ENCODE measurements at regions not wholly inside any gene's neighbourhood (a gene's known extent, or its start where the extent isn't known, plus 50 kb on each side); places are given as distances from the start of the nearest gene placed in this dataset.
"Not testable (repeated sequence)": the region's sequence is repeated elsewhere in the genome, so short reads cannot be mapped to it uniquely, and the experiment has no call there.

- no peak overlapping the region for H3K4me3 ChIP-seq (ENCODE audit: low read length in 2 of 2)
- no peaks in the 10 kb centered on the region for H3K4me1 ChIP-seq (ENCODE audit: control insufficient read depth in 2 of 2, insufficient read depth in 2 of 2, low read length in 2 of 2)
- no peak overlapping the region for H3K27ac ChIP-seq (ENCODE audit: low read depth in 1 of 2, low read length in 1 of 2)
- no peaks in the 10 kb centered on the region for H3K36me3 ChIP-seq (ENCODE audit: control insufficient read depth in 2 of 2, insufficient read depth in 2 of 2, low read length in 1 of 2)
- H3K9me3 ChIP-seq (ENCODE audit: control insufficient read depth in 2 of 2, insufficient read depth in 1 of 2, low read length in 1 of 2), result no peaks in the 10 kb centered on the region
- DNase-seq (ENCODE audit: low read depth in 6 of 9, low spot score in 9 of 9), result peak in 1 of 9 donors; percentile 13
- H3K27me3 ChIP-seq (ENCODE audit: control insufficient read depth in 2 of 2, insufficient read depth in 1 of 2, low read length in 1 of 2), result no peaks in the 10 kb centered on the region
- 73% methylated on average over 3 of the region's 3 CpGs for WGBS
Observed at GRCh38 chr7:66522518-66522917, 106.2 kb upstream of the KCTD7 start.

- Histone ChIP-seq H3K36me3 (ENCODE audit: control insufficient read depth in 2 of 2, insufficient read depth in 2 of 2, low read length in 1 of 2) (peaks cover 0 to 4% of the 10 kb centered on the region in 2 donors), H3K4me1 (ENCODE audit: control insufficient read depth in 2 of 2, insufficient read depth in 2 of 2, low read length in 2 of 2) (no peaks in the 10 kb centered on the region), H3K27me3 (ENCODE audit: control insufficient read depth in 2 of 2, insufficient read depth in 1 of 2, low read length in 1 of 2) (no peaks in the 10 kb centered on the region), H3K27ac (ENCODE audit: low read depth in 1 of 2, low read length in 1 of 2) (no peak overlapping the region), H3K9me3 (ENCODE audit: control insufficient read depth in 2 of 2, insufficient read depth in 1 of 2, low read length in 1 of 2) (no peaks in the 10 kb centered on the region), H3K4me3 (ENCODE audit: low read length in 2 of 2) (no peak overlapping the region)
- DNase-seq (ENCODE audit: low read depth in 6 of 9, low spot score in 9 of 9), result no peak
- 44% methylated on average over 6 of the region's 6 CpGs for WGBS
Observed at GRCh38 chr7:66523409-66523808, 105.3 kb upstream of the KCTD7 start.

- peaks cover 0 to 7% of the 10 kb centered on the region in 2 donors for H3K36me3 ChIP-seq (ENCODE audit: control insufficient read depth in 2 of 2, insufficient read depth in 2 of 2, low read length in 1 of 2)
- DNase-seq (ENCODE audit: low read depth in 6 of 9, low spot score in 9 of 9), result no peak
- H3K4me1 ChIP-seq (ENCODE audit: control insufficient read depth in 2 of 2, insufficient read depth in 2 of 2, low read length in 2 of 2), result no peaks in the 10 kb centered on the region
- no peak overlapping the region for H3K4me3 ChIP-seq (ENCODE audit: low read length in 2 of 2)
- H3K27me3 ChIP-seq (ENCODE audit: control insufficient read depth in 2 of 2, insufficient read depth in 1 of 2, low read length in 1 of 2), result no peaks in the 10 kb centered on the region
- no peak overlapping the region for H3K27ac ChIP-seq (ENCODE audit: low read depth in 1 of 2, low read length in 1 of 2)
- over 99% methylated on average over 5 of the region's 5 CpGs for WGBS
- H3K9me3 ChIP-seq (ENCODE audit: control insufficient read depth in 2 of 2, insufficient read depth in 1 of 2, low read length in 1 of 2), result no peaks in the 10 kb centered on the region
Observed at GRCh38 chr7:66524738-66525137, 103.9 kb upstream of the KCTD7 start.

GRCh38 chr7:66526782-66527181, 101.9 kb upstream of the KCTD7 start:
- not testable (repeated sequence) for H3K4me3 ChIP-seq (ENCODE audit: low read length in 2 of 2); H3K9me3 ChIP-seq (ENCODE audit: control insufficient read depth in 2 of 2, insufficient read depth in 1 of 2, low read length in 1 of 2); H3K27me3 ChIP-seq (ENCODE audit: control insufficient read depth in 2 of 2, insufficient read depth in 1 of 2, low read length in 1 of 2); DNase-seq (ENCODE audit: low read depth in 6 of 9, low spot score in 9 of 9); H3K27ac ChIP-seq (ENCODE audit: low read depth in 1 of 2, low read length in 1 of 2); H3K4me1 ChIP-seq (ENCODE audit: control insufficient read depth in 2 of 2, insufficient read depth in 2 of 2, low read length in 2 of 2)
- peaks cover 0 to 18% of the 10 kb centered on the region in 2 donors for H3K36me3 ChIP-seq (ENCODE audit: control insufficient read depth in 2 of 2, insufficient read depth in 2 of 2, low read length in 1 of 2)
- 99% methylated on average over 4 of the region's 4 CpGs for WGBS

GRCh38 chr7:66528652-66529051, 100.0 kb upstream of the KCTD7 start:
- Histone ChIP-seq H3K9me3 (ENCODE audit: control insufficient read depth in 2 of 2, insufficient read depth in 1 of 2, low read length in 1 of 2) (no peaks in the 10 kb centered on the region), H3K27me3 (ENCODE audit: control insufficient read depth in 2 of 2, insufficient read depth in 1 of 2, low read length in 1 of 2) (no peaks in the 10 kb centered on the region), H3K4me3 (ENCODE audit: low read length in 2 of 2) (no peak overlapping the region), H3K4me1 (ENCODE audit: control insufficient read depth in 2 of 2, insufficient read depth in 2 of 2, low read length in 2 of 2) (no peaks in the 10 kb centered on the region), H3K36me3 (ENCODE audit: control insufficient read depth in 2 of 2, insufficient read depth in 2 of 2, low read length in 1 of 2) (peaks cover 0 to 18% of the 10 kb centered on the region in 2 donors), H3K27ac (ENCODE audit: low read depth in 1 of 2, low read length in 1 of 2) (no peak overlapping the region)
- WGBS, result 98% methylated on average over 3 of the region's 3 CpGs
- DNase-seq (ENCODE audit: low read depth in 6 of 9, low spot score in 9 of 9), result no peak

- WGBS, result 96% methylated on average over 16 of the region's 16 CpGs
- H3K27ac ChIP-seq (ENCODE audit: low read depth in 1 of 2, low read length in 1 of 2), result no peak overlapping the region
- no peak overlapping the region for H3K4me3 ChIP-seq (ENCODE audit: low read length in 2 of 2)
- no peaks in the 10 kb centered on the region for H3K4me1 ChIP-seq (ENCODE audit: control insufficient read depth in 2 of 2, insufficient read depth in 2 of 2, low read length in 2 of 2)
- no peaks in the 10 kb centered on the region for H3K27me3 ChIP-seq (ENCODE audit: control insufficient read depth in 2 of 2, insufficient read depth in 1 of 2, low read length in 1 of 2)
- H3K9me3 ChIP-seq (ENCODE audit: control insufficient read depth in 2 of 2, insufficient read depth in 1 of 2, low read length in 1 of 2), result no peaks in the 10 kb centered on the region
- DNase-seq (ENCODE audit: low read depth in 6 of 9, low spot score in 9 of 9), result no peak
- H3K36me3 ChIP-seq (ENCODE audit: control insufficient read depth in 2 of 2, insufficient read depth in 2 of 2, low read length in 1 of 2), result peaks cover 0 to 18% of the 10 kb centered on the region in 2 donors
Observed at GRCh38 chr7:66529883-66530610, 98.6 kb upstream of the KCTD7 start.

- Histone ChIP-seq H3K27me3 (ENCODE audit: control insufficient read depth in 2 of 2, insufficient read depth in 1 of 2, low read length in 1 of 2) (no peaks in the 10 kb centered on the region), H3K9me3 (ENCODE audit: control insufficient read depth in 2 of 2, insufficient read depth in 1 of 2, low read length in 1 of 2) (no peaks in the 10 kb centered on the region), H3K4me3 (ENCODE audit: low read length in 2 of 2) (no peak overlapping the region), H3K4me1 (ENCODE audit: control insufficient read depth in 2 of 2, insufficient read depth in 2 of 2, low read length in 2 of 2) (no peaks in the 10 kb centered on the region), H3K36me3 (ENCODE audit: control insufficient read depth in 2 of 2, insufficient read depth in 2 of 2, low read length in 1 of 2) (peaks cover 0 to 2% of the 10 kb centered on the region in 2 donors), H3K27ac (ENCODE audit: low read depth in 1 of 2, low read length in 1 of 2) (no peak overlapping the region)
- WGBS, result 95% methylated on average over 15 of the region's 15 CpGs
- no peak for DNase-seq (ENCODE audit: low read depth in 6 of 9, low spot score in 9 of 9)
Observed at GRCh38 chr7:66535414-66536329, 93.0 kb upstream of the KCTD7 start.

GRCh38 chr7:66537380-66537779, 91.3 kb upstream of the KCTD7 start:
- 97% methylated on average over 10 of the region's 10 CpGs for WGBS
- Histone ChIP-seq H3K4me1 (ENCODE audit: control insufficient read depth in 2 of 2, insufficient read depth in 2 of 2, low read length in 2 of 2) (no peaks in the 10 kb centered on the region), H3K27ac (ENCODE audit: low read depth in 1 of 2, low read length in 1 of 2) (no peak overlapping the region), H3K36me3 (ENCODE audit: control insufficient read depth in 2 of 2, insufficient read depth in 2 of 2, low read length in 1 of 2) (peaks cover 0 to 7% of the 10 kb centered on the region in 2 donors), H3K4me3 (ENCODE audit: low read length in 2 of 2) (no peak overlapping the region), H3K9me3 (ENCODE audit: control insufficient read depth in 2 of 2, insufficient read depth in 1 of 2, low read length in 1 of 2) (no peaks in the 10 kb centered on the region), H3K27me3 (ENCODE audit: control insufficient read depth in 2 of 2, insufficient read depth in 1 of 2, low read length in 1 of 2) (no peaks in the 10 kb centered on the region)
- no peak for DNase-seq (ENCODE audit: low read depth in 6 of 9, low spot score in 9 of 9)

- DNase-seq (ENCODE audit: low read depth in 6 of 9, low spot score in 9 of 9), result no peak
- Histone ChIP-seq H3K36me3 (ENCODE audit: control insufficient read depth in 2 of 2, insufficient read depth in 2 of 2, low read length in 1 of 2) (peaks cover 0 to 11% of the 10 kb centered on the region in 2 donors), H3K9me3 (ENCODE audit: control insufficient read depth in 2 of 2, insufficient read depth in 1 of 2, low read length in 1 of 2) (no peaks in the 10 kb centered on the region), H3K4me1 (ENCODE audit: control insufficient read depth in 2 of 2, insufficient read depth in 2 of 2, low read length in 2 of 2) (no peaks in the 10 kb centered on the region), H3K27me3 (ENCODE audit: control insufficient read depth in 2 of 2, insufficient read depth in 1 of 2, low read length in 1 of 2) (no peaks in the 10 kb centered on the region), H3K4me3 (ENCODE audit: low read length in 2 of 2) (no peak overlapping the region), H3K27ac (ENCODE audit: low read depth in 1 of 2, low read length in 1 of 2) (no peak overlapping the region)
- WGBS, result 98% methylated on average over 1 of the region's 1 CpG
Observed at GRCh38 chr7:66537876-66538275, 90.8 kb upstream of the KCTD7 start.

Data from thymus (tissue), 11 donors.